Ovary (tissue), 7 donors: ENCODE measurements at regions not wholly inside any gene's neighbourhood (a gene's known extent, or its start where the extent isn't known, plus 50 kb on each side); places are given as distances from the start of the nearest gene placed in this dataset.

Experiments
- DNase-seq, 5 donors: peaks; one replicate each; pipeline ENCODE4 v3.0.0-alpha.2; 2019 to 2020
- H3K27ac ChIP-seq, 2 donors: fragments of 200-600 bp; one replicate each; pipeline versions ENCODE4 v1.5.1 to v1.8.0; 2019 to 2022
- H3K27me3 ChIP-seq: fragments of 200-600 bp; one replicate; pipeline ENCODE4 v1.8.0; 2022
- H3K36me3 ChIP-seq: fragments of 200-600 bp; sonication (generic); one replicate; pipeline ENCODE4 v1.5.1; 2019
- H3K4me1 ChIP-seq: one replicate; pipeline ENCODE4 v1.8.1; 2013; ENCODE audit warnings: mild to moderate bottlenecking, moderate library complexity; ENCODE audit not compliant: insufficient read depth
- H3K4me3 ChIP-seq: fragments of 200-600 bp; sonication (generic); one replicate; pipeline ENCODE4 v1.5.1; 2017
- H3K9me3 ChIP-seq, 2 donors: fragments of 200-600 bp in 1 of 2; sonication (generic) in 1 of 2; one replicate each; pipeline versions ENCODE4 v1.5.1 to v1.8.1; 2013 to 2019; ENCODE audit warnings: mild to moderate bottlenecking in 1 of 2, moderate library complexity in 1 of 2
- CTCF ChIP-seq, 3 donors: fragments of 450-650 bp in 2 of 3; fragments of 200-600 bp in 1 of 3; IDR thresholded peaks; one replicate each; pipeline versions ENCODE4 v1.5.1 to v1.8.0; 2016 to 2022; ENCODE audit warnings: antibody characterized with exemption in 3 of 3, mild to moderate bottlenecking in 1 of 3
- EP300 ChIP-seq: sonication (generic); formaldehyde crosslinking; IDR thresholded peaks from one replicate; pipeline ENCODE4 v1.6.1; 2017; ENCODE audit warnings: antibody characterized with exemption
- POLR2A ChIP-seq: fragments of 450-650 bp; IDR thresholded peaks from one replicate; pipeline ENCODE4 v1.6.1; 2017; ENCODE audit warnings: antibody characterized with exemption, mild to moderate bottlenecking, moderate library complexity
- WGBS, 3 donors: extraction: QIAGEN DNeasy Blood & Tissue Kit in 1 of 3; methylation state at CpG; one replicate each; pipeline versions ENCODE4 v1.1.5 to v1.1.7; 2013 to 2017; 5-methylcytosine and 5-hydroxymethylcytosine counted together
- intact Hi-C, 4 donors: fragments of 100-400 bp; cut with DNase I; formaldehyde crosslinking; loops; one replicate each; pipeline versions ENCODE4 v1.11.0 to v1.15.1; 2022 to 2023
- donor health status: DM: no; HTN: no; CAD: no; lungs with moderate emphysema.
- donor health status: DM: no; HTN: no; CAD: no.
- donor health status: Bipolar disorder and iron deficiency.
- donor health status: DM: no; HTN: no; CAD: no.
- donor health status: DM: yes; HTN: yes; CAD: no.

GRCh38 chr2:16478434-16479210 is 187.0 kb downstream of the CYRIA start:
- H3K4me3 ChIP-seq = no peak overlapping the region
- DNase-seq = no peak
- no peaks in the 10 kb centered on the region for H3K4me1 ChIP-seq
- no peaks in the 10 kb centered on the region for H3K36me3 ChIP-seq
- TF ChIP-seq CTCF (IDR thresholded peaks at IDR 0.05) (no peak), POLR2A (no peak), EP300 (no peak)
- intact Hi-C loops = no loop called here
- H3K9me3 ChIP-seq = no peaks in the 10 kb centered on the region
- H3K27ac ChIP-seq = no peak overlapping the region
- no peaks in the 10 kb centered on the region for H3K27me3 ChIP-seq

DNA sequence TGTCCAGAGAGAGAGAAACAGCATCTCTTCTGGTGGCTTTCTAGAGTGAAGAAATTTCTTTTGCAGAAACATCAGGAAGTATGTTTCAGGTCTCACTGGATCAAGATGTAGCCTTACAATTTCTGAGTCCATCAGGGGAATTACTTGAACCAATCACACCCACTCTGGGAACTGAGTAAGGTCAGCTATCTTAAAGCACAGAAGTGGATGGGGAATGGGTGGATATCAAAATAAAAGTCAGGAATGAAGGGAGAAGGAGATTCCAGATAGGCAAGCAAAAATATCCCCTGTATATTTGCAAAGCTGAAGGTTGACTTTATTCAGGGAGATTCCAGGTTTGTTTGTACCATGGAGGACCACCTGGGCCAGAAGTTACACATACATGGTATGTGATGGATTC is 188.0 kb downstream of the CYRIA start:
- no peak overlapping the region for H3K4me3 ChIP-seq
- no peaks in the 10 kb centered on the region for H3K4me1 ChIP-seq
- no peaks in the 10 kb centered on the region for H3K27me3 ChIP-seq
- H3K9me3 ChIP-seq = no peaks in the 10 kb centered on the region
- TF ChIP-seq CTCF (IDR thresholded peaks at IDR 0.05) (no peak), POLR2A (no peak), EP300 (no peak)
- DNase-seq = no peak
- intact Hi-C loops = no loop called here
- no peaks in the 10 kb centered on the region for H3K36me3 ChIP-seq
- no peak overlapping the region for H3K27ac ChIP-seq

DNA sequence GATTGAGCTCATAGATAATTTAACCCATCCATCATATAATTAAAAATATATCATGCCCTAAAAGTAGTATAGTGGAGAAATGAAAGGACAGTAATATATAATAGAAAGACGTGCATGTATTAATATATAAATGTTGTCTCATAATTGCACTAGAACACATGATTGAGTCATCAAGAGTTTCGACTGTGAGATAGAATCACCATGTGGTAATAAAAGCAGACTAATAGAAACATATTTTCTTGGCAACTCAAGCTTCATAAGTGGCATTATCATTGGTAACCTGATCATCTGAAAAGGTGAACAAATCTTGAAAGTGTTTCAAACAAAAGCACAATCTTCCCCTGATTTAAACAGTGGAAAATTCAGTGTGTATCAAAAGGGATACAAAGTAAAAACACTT is 188.8 kb downstream of the CYRIA start:
- no peaks in the 10 kb centered on the region for H3K4me1 ChIP-seq
- H3K36me3 ChIP-seq = no peaks in the 10 kb centered on the region
- WGBS, 3 donors = 39 to 41% (median 40%) methylated on average over 2 of the region's 2 CpGs
- no peaks in the 10 kb centered on the region for H3K9me3 ChIP-seq
- intact Hi-C loops = no loop called here
- no peak overlapping the region for H3K4me3 ChIP-seq
- H3K27me3 ChIP-seq = no peaks in the 10 kb centered on the region
- TF ChIP-seq EP300 (no peak), CTCF (IDR thresholded peaks at IDR 0.05) (no peak), POLR2A (no peak)
- DNase-seq = no peak
- H3K27ac ChIP-seq = no peak overlapping the region

- H3K27ac ChIP-seq = no peak overlapping the region
- 80 to 90% (median 89%) methylated on average over 1 of the region's 1 CpG for WGBS, 3 donors
These were observed 189.6 kb downstream of the CYRIA start for GRCh38 chr2:16475986-16476567.

More at GRCh38 chr2:16475986-16476567, 189.6 kb downstream of the CYRIA start:
- Histone ChIP-seq H3K4me3 (no peak overlapping the region), H3K4me1 (no peaks in the 10 kb centered on the region), H3K27me3 (no peaks in the 10 kb centered on the region), H3K9me3 (no peaks in the 10 kb centered on the region), H3K36me3 (no peaks in the 10 kb centered on the region)
- DNase-seq = no peak
- TF ChIP-seq CTCF (IDR thresholded peaks at IDR 0.05) (no peak), POLR2A (no peak), EP300 (no peak)
- intact Hi-C loops = no loop called here
